Parathyroid adenoma (tissue), 2 donors: ENCODE measurements at regions not wholly inside any gene's neighbourhood (a gene's known extent, or its start where the extent isn't known, plus 50 kb on each side); places are given as distances from the start of the nearest gene placed in this dataset.
"Not testable (repeated sequence)": the region's sequence is repeated elsewhere in the genome, so short reads cannot be mapped to it uniquely, and the experiment has no call there.

Experiments used
- H2AFZ ChIP-seq: fragments of 300-600 bp; sonication (generic); one replicate; pipeline ENCODE4 v1.7.0; 2017; ENCODE audit warnings: antibody characterized with exemption, mild to moderate bottlenecking
- H3K27ac ChIP-seq: fragments of 300-600 bp; sonication (generic); one replicate; pipeline ENCODE4 v1.7.0; 2017
- H3K27me3 ChIP-seq: fragments of 300-600 bp; sonication (generic); one replicate; pipeline ENCODE4 v1.7.0; 2017; ENCODE audit warnings: low read length; ENCODE audit not compliant: control insufficient read depth, insufficient read depth
- H3K36me3 ChIP-seq: fragments of 300-600 bp; sonication (generic); one replicate; pipeline ENCODE4 v1.7.0; 2017; ENCODE audit warnings: low read length; ENCODE audit not compliant: control insufficient read depth, insufficient read depth
- H3K4me1 ChIP-seq: fragments of 300-600 bp; sonication (generic); one replicate; pipeline ENCODE4 v1.7.0; 2017; ENCODE audit warnings: control low read depth
- H3K4me2 ChIP-seq: fragments of 300-600 bp; sonication (generic); one replicate; pipeline ENCODE4 v1.7.0; 2017; ENCODE audit warnings: low read length
- H3K4me3 ChIP-seq: fragments of 300-600 bp; sonication (generic); one replicate; pipeline ENCODE4 v1.7.0; 2017; ENCODE audit warnings: low read depth, low read length
- H3K79me2 ChIP-seq: fragments of 300-600 bp; sonication (generic); one replicate; pipeline ENCODE4 v1.7.0; 2017; ENCODE audit warnings: control low read depth
- H3K9ac ChIP-seq: fragments of 300-600 bp; sonication (generic); one replicate; pipeline ENCODE4 v1.7.0; 2017; ENCODE audit warnings: mild to moderate bottlenecking
- H3K9me3 ChIP-seq: fragments of 300-600 bp; sonication (generic); one replicate; pipeline ENCODE4 v1.7.0; 2017; ENCODE audit warnings: low read length; ENCODE audit not compliant: control insufficient read depth
- TF ChIP-seq, protein P1 (sequence below): fragments of 300-600 bp; sonication (generic); IDR thresholded peaks from one replicate; pipeline ENCODE4 v1.7.0; 2017; ENCODE audit warnings: antibody characterized with exemption, mild to moderate bottlenecking
- donor health status: primary hyperparathyroidism.

GRCh38 chr9:85471791-85472190 lies 270.0 kb downstream of the AGTPBP1 start:
- TF ChIP-seq, protein P1, sequence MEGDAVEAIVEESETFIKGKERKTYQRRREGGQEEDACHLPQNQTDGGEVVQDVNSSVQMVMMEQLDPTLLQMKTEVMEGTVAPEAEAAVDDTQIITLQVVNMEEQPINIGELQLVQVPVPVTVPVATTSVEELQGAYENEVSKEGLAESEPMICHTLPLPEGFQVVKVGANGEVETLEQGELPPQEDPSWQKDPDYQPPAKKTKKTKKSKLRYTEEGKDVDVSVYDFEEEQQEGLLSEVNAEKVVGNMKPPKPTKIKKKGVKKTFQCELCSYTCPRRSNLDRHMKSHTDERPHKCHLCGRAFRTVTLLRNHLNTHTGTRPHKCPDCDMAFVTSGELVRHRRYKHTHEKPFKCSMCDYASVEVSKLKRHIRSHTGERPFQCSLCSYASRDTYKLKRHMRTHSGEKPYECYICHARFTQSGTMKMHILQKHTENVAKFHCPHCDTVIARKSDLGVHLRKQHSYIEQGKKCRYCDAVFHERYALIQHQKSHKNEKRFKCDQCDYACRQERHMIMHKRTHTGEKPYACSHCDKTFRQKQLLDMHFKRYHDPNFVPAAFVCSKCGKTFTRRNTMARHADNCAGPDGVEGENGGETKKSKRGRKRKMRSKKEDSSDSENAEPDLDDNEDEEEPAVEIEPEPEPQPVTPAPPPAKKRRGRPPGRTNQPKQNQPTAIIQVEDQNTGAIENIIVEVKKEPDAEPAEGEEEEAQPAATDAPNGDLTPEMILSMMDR: no peak
- no peaks in the 10 kb centered on the region for H3K9me3 ChIP-seq
- H3K4me2 ChIP-seq: no peak overlapping the region
- no peaks in the 10 kb centered on the region for H3K4me1 ChIP-seq
- H2AFZ ChIP-seq: no peak overlapping the region
- no peak overlapping the region for H3K4me3 ChIP-seq
- no peak overlapping the region for H3K9ac ChIP-seq
- H3K79me2 ChIP-seq: no peaks in the 10 kb centered on the region
- no peaks in the 10 kb centered on the region for H3K27me3 ChIP-seq
- H3K36me3 ChIP-seq: no peaks in the 10 kb centered on the region
- no peak overlapping the region for H3K27ac ChIP-seq

DNA sequence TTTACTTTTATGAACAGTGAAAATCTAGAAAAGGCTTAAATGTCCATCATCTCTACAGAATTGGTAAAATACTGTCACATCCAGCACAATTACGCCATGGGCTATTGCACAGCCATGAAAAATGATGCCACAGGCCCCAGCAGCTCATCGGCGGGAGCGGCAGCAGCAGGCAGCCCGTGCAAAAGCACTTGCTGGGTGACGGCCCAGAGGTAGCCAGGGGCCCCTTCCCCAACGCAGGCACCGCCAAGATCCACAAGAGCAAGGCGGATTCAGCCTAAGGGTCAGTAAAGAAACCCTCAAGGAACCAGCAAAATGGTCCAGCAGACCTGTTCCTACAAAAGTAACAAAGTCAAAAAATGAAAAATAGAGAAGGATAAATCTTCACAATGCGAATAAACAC lies 272.7 kb downstream of the AGTPBP1 start:
- H3K4me2 ChIP-seq: no peak overlapping the region
- TF ChIP-seq, protein P1: no peak

DNA sequence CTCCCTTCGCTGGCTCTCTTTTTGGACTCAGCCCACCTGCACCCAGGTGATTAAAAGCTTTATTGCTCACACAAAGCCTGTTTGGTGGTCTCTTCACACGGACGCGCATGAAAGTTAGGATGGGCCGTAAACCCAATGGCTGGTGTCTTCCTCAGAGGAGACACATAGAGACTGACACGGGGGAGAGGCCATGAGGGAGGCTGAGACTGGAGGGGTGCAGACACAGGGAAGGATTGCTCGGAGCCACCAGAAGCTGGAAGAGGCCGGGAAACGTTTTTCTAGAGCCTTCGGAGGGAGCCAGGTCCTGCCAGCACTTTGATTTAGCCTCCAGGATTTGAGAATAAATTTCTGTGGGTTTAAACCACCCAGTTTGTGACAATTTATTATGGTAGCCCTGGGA lies 274.9 kb downstream of the AGTPBP1 start:
- Histone ChIP-seq H3K9ac (no peak overlapping the region), H3K36me3 (no peaks in the 10 kb centered on the region), H3K4me3 (no peak overlapping the region), H3K27ac (no peak overlapping the region), H3K79me2 (no peaks in the 10 kb centered on the region), H3K27me3 (no peaks in the 10 kb centered on the region), H3K4me1 (no peaks in the 10 kb centered on the region), H3K4me2 (no peak overlapping the region), H3K9me3 (no peaks in the 10 kb centered on the region), H2AFZ (no peak overlapping the region)
- TF ChIP-seq, protein P1: no peak

More for the DNA sequence above, 272.7 kb downstream of the AGTPBP1 start:
- no peak overlapping the region for H3K27ac ChIP-seq
- no peaks in the 10 kb centered on the region for H3K79me2 ChIP-seq
- H3K9me3 ChIP-seq: no peaks in the 10 kb centered on the region
- H3K4me1 ChIP-seq: no peaks in the 10 kb centered on the region
- H3K9ac ChIP-seq: no peak overlapping the region
- H3K4me3 ChIP-seq: no peak overlapping the region
- H3K27me3 ChIP-seq: no peaks in the 10 kb centered on the region
- H3K36me3 ChIP-seq: no peaks in the 10 kb centered on the region
- H2AFZ ChIP-seq: no peak overlapping the region

GRCh38 chr9:85458114-85458864 lies 283.5 kb downstream of the AGTPBP1 start:
- H3K4me1 ChIP-seq, H3K36me3 ChIP-seq, H2AFZ ChIP-seq, H3K9me3 ChIP-seq, H3K4me3 ChIP-seq, H3K27ac ChIP-seq, H3K79me2 ChIP-seq, H3K9ac ChIP-seq, H3K27me3 ChIP-seq, H3K4me2 ChIP-seq: not testable (repeated sequence)

- Histone ChIP-seq H3K27ac (no peak overlapping the region), H3K9ac (no peak overlapping the region), H2AFZ (no peak overlapping the region), H3K9me3 (no peaks in the 10 kb centered on the region), H3K79me2 (no peaks in the 10 kb centered on the region), H3K4me1 (no peaks in the 10 kb centered on the region), H3K4me3 (no peak overlapping the region), H3K4me2 (no peak overlapping the region), H3K36me3 (no peaks in the 10 kb centered on the region), H3K27me3 (no peaks in the 10 kb centered on the region)
- TF ChIP-seq, protein P1: no peak
Measured at GRCh38 chr9:85453850-85454249, 287.9 kb downstream of the AGTPBP1 start.
